Stimulated activated CD8-positive, alpha-beta memory T cell treated with anti-CD3 and anti-CD28 coated beads, Interleukin-2, amount 100 ng/mL, for 48 hours (primary cell): ENCODE measurements at regions not wholly inside any gene's neighbourhood (a gene's known extent, or its start where the extent isn't known, plus 50 kb on each side); places are given as distances from the start of the nearest gene placed in this dataset.
"Not testable (repeated sequence)": the region's sequence is repeated elsewhere in the genome, so short reads cannot be mapped to it uniquely, and the experiment has no call there.

Experiments
- DNase-seq, 2 donors: peaks; one replicate each; pipeline ENCODE4 v3.0.0-alpha.2; 2020; ENCODE audit warnings: low read depth in 2 of 2

- no peak for DNase-seq
These were observed 385.2 kb upstream of the KLF6 start for GRCh38 chr10:4170181-4170580.

GRCh38 chr10:4169448-4169847, 384.4 kb upstream of the KLF6 start:
- no peak for DNase-seq

- DNase-seq = no peak
These were observed 382.2 kb upstream of the KLF6 start for GRCh38 chr10:4167216-4167615.

- DNase-seq = no peak
These were observed 377.7 kb upstream of the KLF6 start for GRCh38 chr10:4162571-4163286.

- no peak for DNase-seq
These were observed 374.2 kb upstream of the KLF6 start for GRCh38 chr10:4159173-4159572.

GRCh38 chr10:4154191-4154715, 369.2 kb upstream of the KLF6 start:
- no peak for DNase-seq

GRCh38 chr10:4151466-4151865, 366.5 kb upstream of the KLF6 start:
- no peak for DNase-seq

GRCh38 chr10:4150676-4151075, 365.7 kb upstream of the KLF6 start:
- no peak for DNase-seq

- not testable (repeated sequence) for DNase-seq
These were observed 364.5 kb upstream of the KLF6 start for GRCh38 chr10:4149460-4149859.

- no peak for DNase-seq
These were observed 362.2 kb upstream of the KLF6 start for GRCh38 chr10:4147245-4147644.

GRCh38 chr10:4144817-4145216, 359.8 kb upstream of the KLF6 start:
- DNase-seq = no peak

- DNase-seq = no peak
These were observed 356.5 kb upstream of the KLF6 start for GRCh38 chr10:4141471-4141870.

GRCh38 chr10:4138146-4138721, 353.2 kb upstream of the KLF6 start:
- no peak for DNase-seq

- no peak for DNase-seq
These were observed 352.3 kb upstream of the KLF6 start for GRCh38 chr10:4137299-4137698.

GRCh38 chr10:4136121-4136520, 351.1 kb upstream of the KLF6 start:
- DNase-seq = no peak

GRCh38 chr10:4132216-4132556, 347.2 kb upstream of the KLF6 start:
- DNase-seq = no peak

GRCh38 chr10:4131407-4132215, 346.6 kb upstream of the KLF6 start:
- no peak for DNase-seq

- DNase-seq = no peak
These were observed 345.7 kb upstream of the KLF6 start for GRCh38 chr10:4130685-4131084.

GRCh38 chr10:4129866-4130477, 345.0 kb upstream of the KLF6 start:
- DNase-seq = no peak

GRCh38 chr10:4127518-4128315, 342.7 kb upstream of the KLF6 start:
- no peak for DNase-seq

- DNase-seq = no peak
These were observed 340.8 kb upstream of the KLF6 start for GRCh38 chr10:4125776-4126175.
